K562 (cell line): ENCODE measurements at regions not wholly inside any gene's neighbourhood (a gene's known extent, or its start where the extent isn't known, plus 50 kb on each side); places are given as distances from the start of the nearest gene placed in this dataset.

ENCODE experiments used
- CEBPG ChIP-seq, 3 experiments: fragments of 200-800 bp in 1 of 3; sonication (Bioruptor generic) in 1 of 3; sonication (generic) in 1 of 3; formaldehyde crosslinking in 1 of 3; IDR thresholded peaks in 2 of 3; conservative IDR thresholded peaks in 1 of 3; 2 replicates each; pipeline versions ENCODE4 v1.6.1 to v1.8.0; 2016 to 2022; ENCODE audit warnings: missing compliant biosample characterization in 2 of 3, missing genetic modification characterization in 2 of 3, mild to moderate bottlenecking in 1 of 3, missing genetic modification reagents in 1 of 3
- DMBX1 ChIP-seq: fragments of 250-450 bp; sonication (Bioruptor Pico); IDR thresholded peaks from 2 replicates; pipeline ENCODE4 v1.8.0; 2022; ENCODE audit warnings: inconsistent platforms, mild to moderate bottlenecking, moderate library complexity, borderline replicate concordance
- FOXK2 ChIP-seq, 2 experiments: fragments of 450-650 bp; IDR thresholded peaks in 1 of 2; conservative IDR thresholded peaks in 1 of 2; 2 replicates each; pipeline ENCODE4 v1.6.1; 2016; ENCODE audit warnings: low read depth in 2 of 2, mild to moderate bottlenecking in 1 of 2
- HLTF ChIP-seq: fragments of 450-650 bp; IDR thresholded peaks from 2 replicates; pipeline ENCODE4 v1.6.1; 2016
- KDM2B ChIP-seq: fragments of 250-450 bp; sonication (Bioruptor Pico); IDR thresholded peaks from 2 replicates; pipeline ENCODE4 v1.8.0; 2021; ENCODE audit warnings: mild to moderate bottlenecking, moderate library complexity
- PML ChIP-seq: IDR thresholded peaks from 2 replicates; pipeline ENCODE4 v1.6.1; 2012; ENCODE audit warnings: low read length, inconsistent platforms
- PTRF ChIP-seq: fragments of 450-650 bp; IDR thresholded peaks from 2 replicates; pipeline ENCODE4 v1.6.1; 2016; ENCODE audit warnings: mild to moderate bottlenecking, missing genetic modification characterization, missing compliant biosample characterization
- SUPT5H ChIP-seq: fragments of 450-650 bp; IDR thresholded peaks from 2 replicates; pipeline ENCODE4 v1.6.1; 2016
- ZNF143 ChIP-seq: sonication (generic); formaldehyde crosslinking; IDR thresholded peaks from 2 replicates; pipeline ENCODE4 v1.9.0; 2022; ENCODE audit warnings: mild to moderate bottlenecking, missing genetic modification reagents
- ZNF217 ChIP-seq: sonication (generic); formaldehyde crosslinking; IDR thresholded peaks from 2 replicates; pipeline ENCODE4 v1.8.0; 2022; ENCODE audit warnings: mild to moderate bottlenecking, missing genetic modification reagents
- ZNF696 ChIP-seq: fragments of 250-450 bp; sonication (Bioruptor Pico); conservative IDR thresholded peaks from 2 replicates; pipeline ENCODE4 v1.4.0; 2020; ENCODE audit warnings: mild to moderate bottlenecking, moderate library complexity
- TF ChIP-seq, protein P1 (sequence below): fragments of 450-650 bp; IDR thresholded peaks from 2 replicates; pipeline ENCODE4 v1.6.1; 2016; ENCODE audit warnings: low read depth

DNA sequence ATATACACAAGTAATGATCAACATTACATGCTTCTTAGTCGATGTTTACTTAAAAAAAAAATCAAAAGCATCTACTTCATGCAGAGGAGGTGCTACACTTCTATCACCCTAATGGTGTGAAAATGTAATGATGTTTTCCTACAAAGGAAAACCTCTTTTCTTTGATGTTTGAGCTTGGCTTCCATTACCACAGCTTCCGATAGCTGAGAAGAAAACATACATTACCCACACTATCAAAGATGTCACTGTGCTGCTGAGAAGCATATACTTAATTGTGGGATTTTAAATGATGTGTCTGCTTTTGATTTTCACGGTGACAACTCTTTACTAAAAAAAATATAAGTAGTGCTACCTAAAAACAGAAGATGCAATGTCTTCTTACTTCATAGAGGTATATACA is 200.2 kb upstream of the PHF14 start (continued):
- TF ChIP-seq ZNF217 (CRISPR knock-in tag): no peak
- TF ChIP-seq SUPT5H: no peak
- TF ChIP-seq HLTF: no peak
- no peak for TF ChIP-seq ZNF143
- TF ChIP-seq DMBX1 (CRISPR knock-in tag): no peak
- no peak for TF ChIP-seq PTRF
- TF ChIP-seq FOXK2 (conservative IDR thresholded peaks at IDR 0.05 in 1 of 2, IDR thresholded peaks at IDR 0.05 in 1 of 2; ENCODE audit: low read depth in 2 of 2): no peak
- TF ChIP-seq ZNF696: no peak
- no peak for TF ChIP-seq KDM2B
- TF ChIP-seq PML: no peak
- TF ChIP-seq, protein P1, sequence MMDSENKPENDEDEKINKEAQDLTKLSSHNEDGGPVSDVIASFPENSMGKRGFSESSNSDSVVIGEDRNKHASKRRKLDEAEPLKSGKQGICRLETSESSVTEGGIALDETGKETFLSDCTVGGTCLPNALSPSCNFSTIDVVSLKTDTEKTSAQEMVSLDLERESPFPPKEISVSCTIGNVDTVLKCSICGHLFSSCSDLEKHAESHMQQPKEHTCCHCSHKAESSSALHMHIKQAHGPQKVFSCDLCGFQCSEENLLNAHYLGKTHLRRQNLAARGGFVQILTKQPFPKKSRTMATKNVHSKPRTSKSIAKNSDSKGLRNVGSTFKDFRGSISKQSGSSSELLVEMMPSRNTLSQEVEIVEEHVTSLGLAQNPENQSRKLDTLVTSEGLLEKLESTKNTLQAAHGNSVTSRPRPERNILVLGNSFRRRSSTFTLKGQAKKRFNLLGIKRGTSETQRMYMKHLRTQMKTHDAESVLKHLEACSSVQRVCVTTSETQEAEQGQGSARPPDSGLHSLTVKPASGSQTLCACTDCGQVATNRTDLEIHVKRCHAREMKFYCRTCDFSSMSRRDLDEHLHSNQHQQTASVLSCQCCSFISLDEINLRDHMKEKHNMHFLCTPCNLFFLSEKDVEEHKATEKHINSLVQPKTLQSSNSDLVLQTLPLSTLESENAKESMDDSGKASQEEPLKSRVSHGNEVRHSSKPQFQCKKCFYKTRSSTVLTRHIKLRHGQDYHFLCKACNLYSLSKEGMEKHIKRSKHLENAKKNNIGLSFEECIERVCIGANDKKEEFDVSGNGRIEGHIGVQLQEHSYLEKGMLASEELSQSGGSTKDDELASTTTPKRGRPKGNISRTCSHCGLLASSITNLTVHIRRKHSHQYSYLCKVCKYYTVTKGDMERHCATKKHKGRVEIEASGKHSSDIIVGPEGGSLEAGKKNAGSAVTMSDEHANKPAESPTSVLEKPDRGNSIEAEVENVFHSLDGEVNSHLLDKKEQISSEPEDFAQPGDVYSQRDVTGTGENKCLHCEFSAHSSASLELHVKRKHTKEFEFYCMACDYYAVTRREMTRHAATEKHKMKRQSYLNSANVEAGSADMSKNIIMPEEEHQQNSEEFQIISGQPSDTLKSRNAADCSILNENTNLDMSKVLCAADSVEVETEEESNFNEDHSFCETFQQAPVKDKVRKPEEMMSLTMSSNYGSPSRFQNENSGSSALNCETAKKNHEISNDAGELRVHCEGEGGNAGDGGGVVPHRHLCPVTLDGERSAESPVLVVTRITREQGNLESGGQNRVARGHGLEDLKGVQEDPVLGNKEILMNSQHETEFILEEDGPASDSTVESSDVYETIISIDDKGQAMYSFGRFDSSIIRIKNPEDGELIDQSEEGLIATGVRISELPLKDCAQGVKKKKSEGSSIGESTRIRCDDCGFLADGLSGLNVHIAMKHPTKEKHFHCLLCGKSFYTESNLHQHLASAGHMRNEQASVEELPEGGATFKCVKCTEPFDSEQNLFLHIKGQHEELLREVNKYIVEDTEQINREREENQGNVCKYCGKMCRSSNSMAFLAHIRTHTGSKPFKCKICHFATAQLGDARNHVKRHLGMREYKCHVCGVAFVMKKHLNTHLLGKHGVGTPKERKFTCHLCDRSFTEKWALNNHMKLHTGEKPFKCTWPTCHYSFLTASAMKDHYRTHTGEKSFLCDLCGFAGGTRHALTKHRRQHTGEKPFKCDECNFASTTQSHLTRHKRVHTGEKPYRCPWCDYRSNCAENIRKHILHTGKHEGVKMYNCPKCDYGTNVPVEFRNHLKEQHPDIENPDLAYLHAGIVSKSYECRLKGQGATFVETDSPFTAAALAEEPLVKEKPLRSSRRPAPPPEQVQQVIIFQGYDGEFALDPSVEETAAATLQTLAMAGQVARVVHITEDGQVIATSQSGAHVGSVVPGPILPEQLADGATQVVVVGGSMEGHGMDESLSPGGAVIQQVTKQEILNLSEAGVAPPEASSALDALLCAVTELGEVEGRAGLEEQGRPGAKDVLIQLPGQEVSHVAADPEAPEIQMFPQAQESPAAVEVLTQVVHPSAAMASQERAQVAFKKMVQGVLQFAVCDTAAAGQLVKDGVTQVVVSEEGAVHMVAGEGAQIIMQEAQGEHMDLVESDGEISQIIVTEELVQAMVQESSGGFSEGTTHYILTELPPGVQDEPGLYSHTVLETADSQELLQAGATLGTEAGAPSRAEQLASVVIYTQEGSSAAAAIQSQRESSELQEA: no peak
- no peak for TF ChIP-seq CEBPG (CRISPR knock-in tag; IDR thresholded peaks at IDR 0.05)
- no peak for TF ChIP-seq CEBPG (tag; conservative IDR thresholded peaks at IDR 0.05 in 1 of 2, IDR thresholded peaks at IDR 0.05 in 1 of 2)
